DMS153 treated with DMSO at 0.1 percent for 48 hours (cell line): ENCODE measurements at regions not wholly inside any gene's neighbourhood (a gene's known extent, or its start where the extent isn't known, plus 50 kb on each side); places are given as distances from the start of the nearest gene placed in this dataset.

Experiments
- DNase-seq: peaks from one replicate; lab custom pipeline; 2025; ENCODE audit not compliant: unreplicated experiment; lab: John Stamatoyannopoulos, UW

- DNase-seq, result peak; percentile 18
These were observed 161.8 kb upstream of the SERP2 start for GRCh38 chr13:44211704-44212346.

GRCh38 chr13:44212633-44213396 lies 160.8 kb upstream of the SERP2 start:
- DNase-seq, result no peak

GRCh38 chr13:44218501-44219240 lies 155.0 kb upstream of the SERP2 start:
- DNase-seq, result peak; percentile 97

DNA sequence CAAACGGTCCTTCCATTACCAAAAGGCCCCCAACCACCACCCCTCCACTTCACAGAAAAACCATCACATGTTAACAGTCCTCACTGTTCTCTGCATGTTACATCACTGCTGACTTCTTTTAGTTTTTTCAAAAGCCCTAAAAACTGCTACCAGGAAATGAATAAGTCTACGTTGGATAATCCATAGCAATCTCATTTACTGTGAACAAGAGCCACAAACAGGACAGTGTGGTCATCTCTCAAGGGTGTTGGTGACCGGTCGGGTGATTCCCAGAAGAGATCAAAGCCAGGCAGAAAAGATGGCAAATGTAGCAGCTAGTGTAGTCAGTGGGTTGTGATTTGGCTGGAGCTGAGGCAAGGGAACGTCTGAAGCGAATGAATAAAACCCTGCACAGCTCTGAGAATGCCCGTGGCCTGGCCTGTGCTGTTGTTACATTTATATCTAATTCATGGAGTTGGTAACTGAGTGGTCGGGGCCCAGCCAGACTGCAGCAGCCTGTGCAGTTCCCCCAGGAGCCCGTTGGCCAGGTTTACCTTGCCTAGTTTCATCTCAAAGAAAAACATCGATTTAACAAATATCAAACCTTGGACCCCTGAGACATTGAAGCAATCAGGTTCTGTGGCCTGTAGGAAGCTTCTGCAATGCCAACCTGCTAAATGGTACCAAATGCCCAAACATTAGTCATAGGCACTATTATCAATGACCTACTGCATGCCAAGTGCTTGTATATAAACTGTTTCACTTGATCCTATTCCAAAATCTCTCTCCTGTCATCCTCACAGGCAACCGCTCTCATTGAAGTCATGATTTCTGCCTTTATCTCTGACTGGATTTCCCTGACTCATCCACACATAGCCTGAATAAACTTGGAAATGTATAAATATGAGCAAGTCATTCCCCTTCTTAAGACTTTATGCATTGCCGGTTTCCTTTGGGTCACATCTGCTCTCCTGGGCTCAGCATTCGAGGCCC lies 153.8 kb upstream of the SERP2 start:
- no peak for DNase-seq

GRCh38 chr13:44220948-44221347 lies 152.7 kb upstream of the SERP2 start:
- DNase-seq, result no peak

GRCh38 chr13:44221657-44222056 lies 152.0 kb upstream of the SERP2 start:
- DNase-seq, result no peak

- no peak for DNase-seq
These were observed 149.7 kb upstream of the SERP2 start for GRCh38 chr13:44223770-44224444.

DNA sequence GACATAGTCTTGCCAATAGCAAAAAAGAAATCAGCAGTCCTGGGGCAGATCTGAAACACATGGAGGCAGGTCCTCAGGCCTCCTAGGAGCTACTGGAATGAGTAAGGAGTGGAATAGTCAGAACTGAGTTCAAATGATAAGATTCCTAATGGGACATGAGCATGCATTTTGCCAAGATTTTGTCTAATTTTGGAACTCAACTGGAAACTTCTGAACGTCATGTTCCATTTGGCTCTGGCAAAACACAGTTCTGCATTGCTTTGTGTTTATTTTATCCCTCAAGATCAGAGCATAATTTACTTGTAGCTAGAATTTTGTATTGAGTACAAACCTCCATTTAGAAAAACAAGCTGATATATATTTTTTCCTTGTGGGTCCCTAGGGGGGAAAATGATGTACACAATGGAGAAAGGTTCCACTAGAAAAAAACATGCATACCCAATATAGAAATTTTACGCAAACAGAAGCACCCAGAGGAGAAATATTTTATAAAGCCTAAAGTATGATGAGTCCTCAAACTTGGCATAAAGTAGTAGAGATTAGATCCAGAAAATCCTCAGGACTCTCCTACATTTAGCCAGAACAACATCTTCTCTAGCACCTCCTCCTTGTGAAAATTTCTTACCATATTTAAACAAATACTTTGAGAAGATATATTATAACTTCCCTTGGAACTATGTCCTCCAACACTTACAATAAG lies 149.0 kb upstream of the SERP2 start:
- no peak for DNase-seq

GRCh38 chr13:44229371-44230030 lies 144.1 kb upstream of the SERP2 start:
- DNase-seq, result no peak

GRCh38 chr13:44230071-44230470 lies 143.6 kb upstream of the SERP2 start:
- no peak for DNase-seq

DNA sequence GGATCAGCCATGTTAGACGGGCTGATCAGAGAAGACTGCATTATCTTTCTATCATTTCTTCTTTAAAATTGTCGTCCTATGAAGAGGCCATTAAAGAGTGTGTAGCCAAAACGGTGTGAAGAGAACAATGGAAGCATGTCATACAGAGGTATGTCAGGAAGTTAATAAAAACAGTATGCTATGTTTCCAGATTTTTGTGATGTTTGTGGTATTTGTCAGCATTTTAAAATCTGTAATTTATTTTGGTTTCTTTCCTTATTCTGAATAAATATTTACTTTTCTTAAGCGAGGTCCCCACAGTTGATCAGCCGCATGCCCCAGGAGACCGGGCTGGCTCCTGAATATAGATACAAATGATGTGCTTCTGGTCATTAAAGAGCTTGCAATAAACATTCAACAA lies 142.9 kb upstream of the SERP2 start:
- DNase-seq, result no peak

GRCh38 chr13:44231786-44232516 lies 141.7 kb upstream of the SERP2 start:
- peak; percentile 86 for DNase-seq

DNA sequence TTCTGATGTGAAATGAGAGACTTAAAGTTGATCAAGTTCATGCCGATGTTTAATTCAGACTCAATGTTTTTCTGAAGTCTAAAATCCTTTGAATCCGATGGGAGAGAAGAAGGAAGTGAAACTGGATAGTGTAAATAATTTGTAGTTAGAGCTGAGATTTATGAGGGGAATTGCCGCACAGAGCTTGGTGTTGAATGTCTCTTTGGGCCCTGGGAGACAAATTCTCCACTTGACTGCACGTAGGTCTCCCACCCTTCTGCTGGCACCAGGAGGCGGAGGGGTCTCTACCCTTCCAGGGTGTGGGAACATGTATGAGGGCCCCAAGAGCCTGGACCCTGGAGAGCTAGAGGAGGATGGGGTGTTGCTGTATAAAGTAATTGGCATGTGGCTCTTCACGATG lies 140.8 kb upstream of the SERP2 start:
- DNase-seq, result no peak

DNA sequence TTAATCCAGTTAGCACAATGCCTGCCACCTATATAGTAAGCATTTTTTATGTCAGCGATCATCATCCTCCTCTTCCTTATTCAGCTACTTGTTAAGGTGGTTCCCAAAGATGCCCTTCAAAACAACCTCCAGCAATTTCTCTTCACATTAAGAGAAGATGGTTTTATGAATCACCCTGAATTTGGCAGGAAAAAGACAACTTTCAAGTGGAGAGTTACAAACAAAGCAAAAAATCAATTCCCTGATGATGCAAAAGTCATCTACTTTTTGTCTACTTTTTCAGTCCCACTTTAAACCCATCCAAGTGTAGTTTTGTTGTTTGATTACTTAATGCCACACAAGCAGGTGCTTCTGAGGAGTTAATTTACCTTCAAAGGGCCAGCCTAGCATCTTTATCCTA lies 139.1 kb upstream of the SERP2 start:
- DNase-seq, result no peak

DNA sequence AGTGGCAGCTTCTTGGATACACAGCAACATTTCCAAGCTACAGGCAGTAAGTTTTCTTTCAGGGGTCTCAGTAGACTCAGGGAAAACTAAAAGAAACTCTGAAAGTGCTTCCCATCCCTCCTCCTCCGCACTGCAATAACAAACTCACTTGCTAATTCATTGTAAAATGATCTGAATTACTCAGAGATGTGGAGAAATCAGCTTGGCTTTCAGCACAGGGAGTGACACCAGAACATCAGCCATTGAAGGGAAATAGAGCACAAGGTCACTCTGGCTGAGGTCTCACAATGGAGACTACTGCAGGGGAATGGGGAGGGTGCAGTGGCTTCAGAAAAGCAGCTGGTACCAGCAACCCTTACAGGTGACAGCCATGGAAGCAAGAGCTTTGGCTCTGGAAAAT lies 137.3 kb upstream of the SERP2 start:
- no peak for DNase-seq

DNA sequence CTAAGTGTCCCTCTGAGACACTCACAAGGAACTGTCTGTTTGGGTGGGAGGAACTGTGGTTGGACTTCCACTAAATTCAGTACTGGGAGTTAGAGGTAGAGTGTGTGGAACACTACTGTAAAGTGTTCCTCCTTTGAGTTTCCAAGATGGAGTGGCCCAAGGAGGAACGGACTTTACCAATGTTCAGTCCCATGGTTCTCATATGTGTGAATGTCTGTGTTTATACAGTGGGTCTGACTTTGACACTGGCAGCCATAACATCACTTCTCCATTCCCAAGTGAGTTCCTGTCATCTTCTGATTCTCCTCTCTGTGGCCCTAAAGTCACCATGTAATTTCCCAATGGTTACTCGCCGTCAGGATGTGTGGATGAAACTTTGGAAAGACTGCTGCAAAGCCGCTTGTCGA lies 136.8 kb upstream of the SERP2 start:
- no peak for DNase-seq

GRCh38 chr13:44237276-44237767 lies 136.3 kb upstream of the SERP2 start:
- no peak for DNase-seq

DNA sequence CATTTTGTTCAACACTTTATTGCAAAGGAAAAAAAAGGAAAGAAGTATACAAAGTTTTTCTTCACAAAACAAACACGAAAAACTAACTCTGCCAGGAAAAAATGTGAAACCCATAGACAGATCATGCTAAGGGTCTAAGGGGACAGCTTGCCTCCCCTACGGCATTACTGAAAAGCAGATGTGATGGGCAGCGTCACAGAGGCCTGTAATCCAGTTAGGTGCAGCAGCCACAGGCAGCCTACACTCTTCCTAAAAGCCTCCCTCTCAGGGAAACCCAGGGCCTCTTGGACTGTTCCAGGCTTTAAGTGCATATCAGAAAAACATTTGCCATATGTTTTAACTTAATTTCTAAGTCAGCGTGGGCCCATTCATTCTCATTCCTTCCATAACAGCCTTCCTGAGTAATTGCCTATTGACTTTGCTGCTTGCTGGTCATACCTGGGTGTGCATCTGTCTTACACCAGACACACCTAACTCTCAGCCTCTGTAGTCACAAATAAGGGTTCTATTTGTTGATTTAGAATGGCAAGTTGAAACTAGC lies 135.7 kb upstream of the SERP2 start:
- no peak for DNase-seq
